Gastrocnemius medialis (tissue), 4 donors: ENCODE measurements at regions not wholly inside any gene's neighbourhood (a gene's known extent, or its start where the extent isn't known, plus 50 kb on each side); places are given as distances from the start of the nearest gene placed in this dataset.

Source experiments
- CTCF ChIP-seq, 5 experiments: fragments of 450-650 bp in 3 of 5; fragments of 200-600 bp in 2 of 5; sonication (generic) in 2 of 5; IDR thresholded peaks in 4 of 5; conservative IDR thresholded peaks in 1 of 5; 1 replicate in 4 of 5; 2 replicates in 1 of 5; pipeline ENCODE4 v1.5.1; 2016 to 2019; ENCODE audit warnings: antibody characterized with exemption in 5 of 5, mild to moderate bottlenecking in 3 of 5, moderate library complexity in 3 of 5
- POLR2A ChIP-seq, 2 donors: fragments of 450-650 bp; IDR thresholded peaks; one replicate each; pipeline ENCODE4 v1.6.1; 2017; ENCODE audit warnings: antibody characterized with exemption in 2 of 2, mild to moderate bottlenecking in 2 of 2, moderate library complexity in 2 of 2

GRCh38 chr2:35063836-35064235, 1291.7 kb upstream of the CRIM1 start:
- TF ChIP-seq CTCF (IDR thresholded peaks at IDR 0.05 in 4 of 5, conservative IDR thresholded peaks at IDR 0.05 in 1 of 5): no peak
- TF ChIP-seq POLR2A (IDR thresholded peaks at IDR 0.05): no peak
